Activated CD4-positive, alpha-beta memory T cell treated with anti-CD3 and anti-CD28 coated beads for 36 hours (primary cell): ENCODE measurements at regions not wholly inside any gene's neighbourhood (a gene's known extent, or its start where the extent isn't known, plus 50 kb on each side); places are given as distances from the start of the nearest gene placed in this dataset.
"Not testable (repeated sequence)": the region's sequence is repeated elsewhere in the genome, so short reads cannot be mapped to it uniquely, and the experiment has no call there.

Experiments
- CTCF ChIA-PET: fragments of 350-600 bp; sonication (Branson Sonifier 250); formaldehyde crosslinking; loops from one replicate; lab custom pipeline; 2021; ENCODE audit warnings: antibody characterized with exemption, inconsistent platforms; lab: Charles Lee
- POLR2A ChIA-PET: fragments of 350-600 bp; sonication (Branson Sonifier 250); formaldehyde crosslinking; loops from one replicate; lab custom pipeline; 2021; ENCODE audit warnings: antibody characterized with exemption; lab: Charles Lee
- DNase-seq: peaks from one replicate; pipeline ENCODE4 v3.0.0-alpha.2; 2020
- H3K27ac Mint-ChIP-seq: one replicate; pipeline ENCODE4 v1.8.0; 2021; ENCODE audit warnings: mixed read lengths
- H3K27me3 Mint-ChIP-seq: one replicate; pipeline ENCODE4 v1.8.0; 2021; ENCODE audit warnings: mixed read lengths
- H3K36me3 Mint-ChIP-seq: one replicate; pipeline ENCODE4 v1.8.0; 2021; ENCODE audit warnings: mixed read lengths
- H3K4me1 Mint-ChIP-seq: one replicate; pipeline ENCODE4 v1.8.0; 2021; ENCODE audit warnings: low read depth, mixed read lengths
- H3K4me3 Mint-ChIP-seq: one replicate; pipeline ENCODE4 v1.8.0; 2021; ENCODE audit warnings: mild to moderate bottlenecking, mixed read lengths
- H3K9me3 Mint-ChIP-seq: one replicate; pipeline ENCODE4 v1.8.0; 2021; ENCODE audit warnings: mixed read lengths
- intact Hi-C: fragments of 100-400 bp; cut with micrococcal nuclease; formaldehyde crosslinking; loops from one replicate; pipeline ENCODE4 v1.15.1; 2023

DNA sequence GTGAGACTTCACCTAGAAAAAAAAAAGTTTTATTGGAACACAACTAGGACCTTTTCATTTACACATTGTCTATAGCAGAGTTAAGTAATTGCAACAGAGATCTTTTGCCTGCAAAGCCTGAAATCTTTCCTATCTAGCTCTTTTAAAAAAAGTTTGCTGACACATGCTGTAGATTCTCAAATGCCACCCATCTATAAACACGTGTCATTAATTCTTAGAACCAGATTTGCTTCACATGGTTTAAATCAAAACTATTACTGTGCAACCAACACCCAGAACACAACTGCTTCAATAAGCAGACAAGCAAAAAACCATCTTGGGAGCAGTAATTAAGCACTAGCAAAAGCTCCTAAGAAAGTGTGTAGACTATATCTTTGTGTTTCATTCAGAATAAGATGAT is 55.0 kb downstream of the OXSM start:
- no peak for DNase-seq
- Mint-ChIP-seq H3K27me3 (no peaks in the 10 kb centered on the region), H3K9me3 (no peaks in the 10 kb centered on the region), H3K36me3 (no peaks in the 10 kb centered on the region), H3K27ac (no peak overlapping the region), H3K4me3 (no peak overlapping the region), H3K4me1 (peaks cover 3% of the 10 kb centered on the region)
- CTCF ChIA-PET: interaction anchor here (1.0 to 2.4 kb wide), 3 partner anchors 9 to 197 kb away, joined by 3 to 9 read pairs (median 5); no protein-coding TSS in a partner anchor
- intact Hi-C loops: loop anchor here (10.0 kb wide), 1 partner anchor 870 kb away; no protein-coding TSS in a partner anchor
- POLR2A ChIA-PET: no interaction called here

DNA sequence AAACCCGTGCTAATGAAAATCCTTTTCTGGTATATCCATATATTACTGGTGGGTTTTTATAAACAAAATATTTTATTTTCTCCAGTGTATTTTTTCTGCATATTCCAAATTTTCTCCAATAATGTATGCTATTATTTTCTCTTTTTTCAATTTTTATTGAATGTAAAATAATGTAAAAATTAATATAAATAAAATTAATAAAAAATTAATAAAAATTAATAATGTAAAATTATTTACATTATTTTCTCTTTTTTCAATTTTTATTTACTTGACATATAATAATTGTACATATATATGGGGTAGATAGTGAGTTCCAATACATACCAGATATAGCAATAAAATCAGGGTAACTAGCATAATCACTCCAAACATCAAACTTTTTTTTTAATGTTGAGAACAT is 56.4 kb downstream of the OXSM start:
- ChIA-PET POLR2A (no interaction called here), CTCF (interaction anchor here (2.4 kb wide), 1 partner anchor 11 kb away, joined by 9 read pairs; no protein-coding TSS in a partner anchor)
- H3K27me3 Mint-ChIP-seq: no peaks in the 10 kb centered on the region
- peaks cover 4% of the 10 kb centered on the region for H3K4me1 Mint-ChIP-seq
- DNase-seq: no peak
- no peak overlapping the region for H3K27ac Mint-ChIP-seq
- no peaks in the 10 kb centered on the region for H3K36me3 Mint-ChIP-seq
- no peak overlapping the region for H3K4me3 Mint-ChIP-seq
- H3K9me3 Mint-ChIP-seq: no peaks in the 10 kb centered on the region
- intact Hi-C loops: loop anchor here (10.0 kb wide), 1 partner anchor 869 kb away; no protein-coding TSS in a partner anchor

GRCh38 chr3:25849091-25849490 is 59.2 kb downstream of the OXSM start:
- no peak for DNase-seq
- Mint-ChIP-seq H3K4me3 (no peak overlapping the region), H3K9me3 (no peaks in the 10 kb centered on the region), H3K27me3 (no peaks in the 10 kb centered on the region), H3K27ac (no peak overlapping the region), H3K4me1 (peaks cover 4% of the 10 kb centered on the region), H3K36me3 (no peaks in the 10 kb centered on the region)
- intact Hi-C loops: loop anchor here (10.0 kb wide), 1 partner anchor 866 kb away; no protein-coding TSS in a partner anchor
- ChIA-PET POLR2A (no interaction called here), CTCF (interaction anchor here (0.7 kb wide), 1 partner anchor 8 kb away, joined by 3 read pairs; no protein-coding TSS in a partner anchor)

- no peak for DNase-seq
- H3K27me3 Mint-ChIP-seq: no peaks in the 10 kb centered on the region
- peaks cover 4% of the 10 kb centered on the region for H3K4me1 Mint-ChIP-seq
- POLR2A ChIA-PET: no interaction called here
- intact Hi-C loops: loop anchor here (10.0 kb wide), 1 partner anchor 865 kb away; no protein-coding TSS in a partner anchor
- no peak overlapping the region for H3K27ac Mint-ChIP-seq
- no peak overlapping the region for H3K4me3 Mint-ChIP-seq
- CTCF ChIA-PET: interaction anchor here (2.0 kb wide), 1 partner anchor 202 kb away, joined by 8 read pairs; no protein-coding TSS in a partner anchor
- H3K36me3 Mint-ChIP-seq: no peaks in the 10 kb centered on the region
- no peaks in the 10 kb centered on the region for H3K9me3 Mint-ChIP-seq
These were observed 59.9 kb downstream of the OXSM start for GRCh38 chr3:25849641-25850385.

DNA sequence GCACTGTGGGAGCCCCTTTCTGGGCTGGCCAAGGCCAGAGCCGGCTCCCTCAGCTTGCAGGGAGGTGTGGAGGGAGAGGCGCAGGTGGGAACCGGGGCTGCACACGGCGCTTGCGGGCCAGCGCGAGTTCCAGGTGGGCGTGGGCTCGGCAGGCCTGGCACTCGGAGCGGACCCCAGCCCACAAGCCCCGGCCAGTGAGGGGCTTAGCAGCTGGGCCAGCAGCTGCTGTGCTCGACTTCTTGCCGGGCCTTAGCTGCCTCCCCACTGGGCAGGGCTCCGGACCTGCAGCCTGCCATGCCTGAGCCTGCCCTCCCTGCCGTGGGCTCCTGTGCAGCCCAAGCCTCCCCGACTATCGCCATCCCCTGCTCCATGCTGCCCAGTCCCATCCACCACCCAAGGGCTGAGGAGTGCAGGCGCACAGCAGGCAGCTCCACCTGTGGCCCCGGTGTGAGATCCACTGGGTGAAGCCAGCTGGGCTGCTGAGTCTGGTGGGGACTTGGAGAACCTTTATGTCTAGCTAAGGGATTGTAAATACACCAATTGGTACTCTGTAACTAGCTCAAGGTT is 61.9 kb downstream of the OXSM start:
- H3K36me3 Mint-ChIP-seq, intact Hi-C loops, DNase-seq, H3K9me3 Mint-ChIP-seq, H3K4me1 Mint-ChIP-seq, H3K4me3 Mint-ChIP-seq, POLR2A ChIA-PET, H3K27ac Mint-ChIP-seq, H3K27me3 Mint-ChIP-seq: not testable (repeated sequence)
- CTCF ChIA-PET: interaction anchor here (1.0 to 2.0 kb wide), 2 partner anchors 204 kb away, joined by 4 to 8 read pairs; no protein-coding TSS in a partner anchor

GRCh38 chr3:25854214-25854613 is 64.3 kb downstream of the OXSM start:
- intact Hi-C loops: no loop called here
- DNase-seq: no peak
- POLR2A ChIA-PET: interaction anchor here (0.9 kb wide), 2 partner anchors 34 to 36 kb away, joined by 3 read pairs; no protein-coding TSS in a partner anchor
- CTCF ChIA-PET: interaction anchor here (1.0 to 5.5 kb wide), 5 partner anchors 8 to 205 kb away, joined by 3 to 169 read pairs (median 3); no protein-coding TSS in a partner anchor
- H3K36me3 Mint-ChIP-seq: no peaks in the 10 kb centered on the region
- no peaks in the 10 kb centered on the region for H3K9me3 Mint-ChIP-seq
- H3K4me1 Mint-ChIP-seq: peaks cover 4% of the 10 kb centered on the region
- H3K27ac Mint-ChIP-seq: no peak overlapping the region
- no peak overlapping the region for H3K4me3 Mint-ChIP-seq
- no peaks in the 10 kb centered on the region for H3K27me3 Mint-ChIP-seq

GRCh38 chr3:25854635-25855034 is 64.7 kb downstream of the OXSM start:
- no peaks in the 10 kb centered on the region for H3K27me3 Mint-ChIP-seq
- peaks cover under 1% of the 10 kb centered on the region for H3K9me3 Mint-ChIP-seq
- H3K4me1 Mint-ChIP-seq: peaks cover 3% of the 10 kb centered on the region
- CTCF ChIA-PET: interaction anchor here (1.0 to 5.5 kb wide), 5 partner anchors 8 to 206 kb away, joined by 3 to 169 read pairs (median 3); no protein-coding TSS in a partner anchor
- no peak for DNase-seq
- H3K27ac Mint-ChIP-seq: no peak overlapping the region
- no peaks in the 10 kb centered on the region for H3K36me3 Mint-ChIP-seq
- POLR2A ChIA-PET: interaction anchor here (0.9 kb wide), 2 partner anchors 34 to 37 kb away, joined by 3 read pairs; no protein-coding TSS in a partner anchor
- intact Hi-C loops: loop anchor here (5.0 kb wide), 2 partner anchors 72 to 192 kb away; partner anchors contain the start of genes NGLY1 and TOP2B
- no peak overlapping the region for H3K4me3 Mint-ChIP-seq

DNA sequence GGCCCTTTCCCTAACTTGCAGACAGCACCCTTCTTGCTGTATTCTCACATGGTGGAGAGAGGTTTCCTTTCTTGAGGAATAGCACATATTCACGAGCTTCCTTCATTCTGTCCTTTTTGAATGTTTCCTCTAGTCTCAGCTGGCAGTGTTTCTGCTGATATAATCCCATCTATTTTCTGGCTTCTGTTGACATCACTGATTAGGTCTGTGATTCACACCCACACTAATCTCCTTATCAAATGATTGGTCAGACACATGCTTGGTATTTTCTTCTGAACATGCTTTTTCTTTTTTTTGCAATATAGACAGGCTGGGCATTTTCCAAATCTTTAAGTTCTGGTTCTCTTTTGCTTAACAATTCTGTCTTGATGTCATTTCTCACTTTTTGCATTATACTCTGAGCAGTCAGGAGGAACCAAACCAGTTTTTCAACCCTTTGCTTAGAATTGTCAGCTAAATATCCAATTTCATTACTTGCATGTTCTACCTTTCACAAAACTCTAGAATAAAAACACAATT is 65.4 kb downstream of the OXSM start:
- Mint-ChIP-seq H3K27me3 (no peaks in the 10 kb centered on the region), H3K4me1 (no peaks in the 10 kb centered on the region), H3K9me3 (peaks cover 7% of the 10 kb centered on the region), H3K4me3 (no peak overlapping the region), H3K27ac (no peak overlapping the region), H3K36me3 (no peaks in the 10 kb centered on the region)
- DNase-seq: no peak
- POLR2A ChIA-PET: no interaction called here
- CTCF ChIA-PET: interaction anchor here (1.0 to 5.5 kb wide), 3 partner anchors 196 to 206 kb away, joined by 3 to 169 read pairs (median 4); no protein-coding TSS in a partner anchor
- intact Hi-C loops: loop anchor here (5.0 kb wide), 2 partner anchors 73 to 193 kb away; partner anchors contain the start of genes NGLY1 and TOP2B

DNA sequence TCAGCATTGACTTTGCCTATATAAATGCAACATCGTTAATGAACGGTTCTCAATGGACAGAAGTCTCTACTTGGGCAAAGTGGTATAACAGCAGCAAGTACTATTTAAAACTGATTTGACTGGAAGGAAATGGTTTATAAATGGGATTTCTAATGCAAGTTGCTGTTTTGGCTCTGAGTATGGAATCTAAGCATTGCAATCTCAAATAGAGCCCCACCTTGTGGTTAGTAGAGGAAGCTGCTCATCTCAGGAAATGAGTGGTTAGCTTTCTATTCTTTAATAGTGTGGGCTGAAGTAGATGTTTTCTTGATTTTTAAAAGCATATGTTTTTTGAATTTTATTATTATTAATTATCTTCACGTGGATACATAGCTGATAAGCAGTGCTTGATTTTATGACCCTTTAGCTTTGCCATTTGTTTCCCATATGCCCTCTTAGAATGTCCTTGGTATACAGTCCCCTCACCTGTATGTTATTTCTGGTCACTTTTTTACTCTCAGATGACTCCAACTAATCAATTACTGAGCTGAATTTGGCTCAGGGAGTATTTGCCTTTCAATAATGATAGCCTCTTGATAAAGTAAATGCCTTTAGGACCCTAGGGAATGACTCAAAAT is 67.1 kb downstream of the OXSM start:
- H3K4me3 Mint-ChIP-seq: no peak overlapping the region
- no peak overlapping the region for H3K27ac Mint-ChIP-seq
- intact Hi-C loops: loop anchor here (1.0 to 5.0 kb wide), 4 partner anchors 66 to 209 kb away; partner anchors contain the start of genes NGLY1, OXSM and TOP2B
- H3K4me1 Mint-ChIP-seq: no peaks in the 10 kb centered on the region
- DNase-seq: no peak
- no peaks in the 10 kb centered on the region for H3K36me3 Mint-ChIP-seq
- H3K9me3 Mint-ChIP-seq: peaks cover 10% of the 10 kb centered on the region
- H3K27me3 Mint-ChIP-seq: no peaks in the 10 kb centered on the region
- POLR2A ChIA-PET: interaction anchor here (1.0 kb wide), 1 partner anchor 208 kb away, joined by 3 read pairs; no protein-coding TSS in a partner anchor
- CTCF ChIA-PET: interaction anchor here (0.6 to 5.5 kb wide), 22 partner anchors 8 to 217 kb away, joined by 3 to 169 read pairs (median 3); partner anchors contain the start of genes NGLY1 and OXSM

GRCh38 chr3:25861566-25861965 is 71.7 kb downstream of the OXSM start:
- Mint-ChIP-seq H3K9me3 (peaks cover 10% of the 10 kb centered on the region), H3K36me3 (no peaks in the 10 kb centered on the region), H3K4me3 (no peak overlapping the region), H3K4me1 (no peaks in the 10 kb centered on the region), H3K27ac (no peak overlapping the region), H3K27me3 (no peaks in the 10 kb centered on the region)
- ChIA-PET CTCF (no interaction called here), POLR2A (no interaction called here)
- DNase-seq: no peak
- intact Hi-C loops: no loop called here

DNA sequence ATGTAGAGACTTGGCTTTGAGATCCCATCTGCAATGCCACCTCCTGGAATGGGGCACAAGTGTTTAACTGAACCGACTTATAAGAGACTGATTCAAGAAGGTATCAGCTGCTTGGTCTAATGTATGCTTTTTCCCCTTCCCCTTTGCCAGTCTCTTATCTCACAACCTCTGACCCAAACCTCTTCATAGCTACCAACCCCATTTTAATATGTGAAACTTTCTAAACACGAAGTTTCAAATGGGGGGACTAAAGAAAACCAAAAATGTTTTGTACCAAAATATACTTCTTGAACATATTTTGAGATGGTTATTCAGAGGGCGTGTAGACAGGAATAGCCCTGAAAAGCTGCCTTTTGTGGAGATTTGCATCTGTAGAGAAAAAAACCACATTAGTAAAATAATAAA is 73.1 kb downstream of the OXSM start:
- intact Hi-C loops: no loop called here

More for the DNA sequence above, 73.1 kb downstream of the OXSM start:
- Mint-ChIP-seq H3K9me3 (peaks cover 10% of the 10 kb centered on the region), H3K27me3 (no peaks in the 10 kb centered on the region), H3K36me3 (no peaks in the 10 kb centered on the region), H3K4me1 (no peaks in the 10 kb centered on the region), H3K4me3 (no peak overlapping the region), H3K27ac (no peak overlapping the region)
- CTCF ChIA-PET: interaction anchor here (1.2 kb wide), 1 partner anchor 9 kb away, joined by 3 read pairs; no protein-coding TSS in a partner anchor
- POLR2A ChIA-PET: no interaction called here
- DNase-seq: no peak
